Right lobe of liver (tissue), 6 donors: ENCODE measurements at regions not wholly inside any gene's neighbourhood (a gene's known extent, or its start where the extent isn't known, plus 50 kb on each side); places are given as distances from the start of the nearest gene placed in this dataset.
"Not testable (repeated sequence)": the region's sequence is repeated elsewhere in the genome, so short reads cannot be mapped to it uniquely, and the experiment has no call there.

Experiments used
- ATAC-seq, 4 donors: fragments of 200-7000 bp; cut with Tn5 transposase; one replicate each; pipeline ENCODE4 v1.9.1; 2020; ENCODE audit warnings: mild to moderate bottlenecking in 4 of 4, moderate library complexity in 4 of 4
- DNase-seq, 3 donors: peaks; one replicate each; pipeline ENCODE4 v3.0.0-alpha.2; 2020
- H3K27ac ChIP-seq, 3 donors: fragments of 200-600 bp; one replicate each; pipeline ENCODE4 v1.8.0; 2022
- H3K27me3 ChIP-seq, 2 donors: fragments of 200-600 bp; one replicate each; pipeline ENCODE4 v1.8.0; 2022
- H3K36me3 ChIP-seq, 4 donors: fragments of 200-600 bp; sonication (generic) in 1 of 4; one replicate each; pipeline versions ENCODE4 v1.5.1 to v1.8.0; 2017 to 2022; ENCODE audit warnings: control low read depth in 1 of 4
- H3K4me1 ChIP-seq, 4 donors: fragments of 200-600 bp; sonication (generic) in 1 of 4; one replicate each; pipeline versions ENCODE4 v1.5.1 to v1.8.0; 2017 to 2022; ENCODE audit warnings: control low read depth in 1 of 4
- H3K4me3 ChIP-seq, 3 donors: fragments of 200-600 bp; one replicate each; pipeline ENCODE4 v1.8.0; 2022
- H3K9me3 ChIP-seq, 4 donors: fragments of 200-600 bp; sonication (generic) in 1 of 4; one replicate each; pipeline versions ENCODE4 v1.5.1 to v1.8.0; 2017 to 2022; ENCODE audit warnings: control low read depth in 1 of 4
- POLR2A ChIP-seq: fragments of 450-650 bp; IDR thresholded peaks from one replicate; pipeline ENCODE4 v1.6.1; 2017; ENCODE audit warnings: antibody characterized with exemption, mild to moderate bottlenecking
- whole genome bisulfite sequencing: methylation state at CpG from one replicate; pipeline ENCODE4 v1.1.6; 2018; ENCODE audit warnings: low coverage, low lambda C conversion rate; ENCODE audit not compliant: insufficient coverage; ENCODE audit errors: missing lambda C conversion rate; 5-methylcytosine and 5-hydroxymethylcytosine counted together
- intact Hi-C, 2 donors: fragments of 100-400 bp; cut with DNase I; formaldehyde crosslinking; loops; one replicate each; pipeline versions ENCODE4 v1.11.2 to v1.14.1; 2022
- TF ChIP-seq, protein P1 (sequence below), 4 donors: fragments of 200-600 bp in 3 of 4; fragments of 450-650 bp in 1 of 4; IDR thresholded peaks; one replicate each; pipeline versions ENCODE4 v1.5.1 to v1.8.0; 2016 to 2022; ENCODE audit warnings: antibody characterized with exemption in 4 of 4, mild to moderate bottlenecking in 2 of 4
- donor health status: DM: no; HTN: yes; CAD: no.
- donor health status: DM: no; HTN: no; CAD: no.
- donor health status: DM: no; HTN: no; CAD: no.
- donor health status: DM: no; HTN: yes; CAD: no.
- donor health status: DM: no; HTN: yes; CAD: no.

DNA sequence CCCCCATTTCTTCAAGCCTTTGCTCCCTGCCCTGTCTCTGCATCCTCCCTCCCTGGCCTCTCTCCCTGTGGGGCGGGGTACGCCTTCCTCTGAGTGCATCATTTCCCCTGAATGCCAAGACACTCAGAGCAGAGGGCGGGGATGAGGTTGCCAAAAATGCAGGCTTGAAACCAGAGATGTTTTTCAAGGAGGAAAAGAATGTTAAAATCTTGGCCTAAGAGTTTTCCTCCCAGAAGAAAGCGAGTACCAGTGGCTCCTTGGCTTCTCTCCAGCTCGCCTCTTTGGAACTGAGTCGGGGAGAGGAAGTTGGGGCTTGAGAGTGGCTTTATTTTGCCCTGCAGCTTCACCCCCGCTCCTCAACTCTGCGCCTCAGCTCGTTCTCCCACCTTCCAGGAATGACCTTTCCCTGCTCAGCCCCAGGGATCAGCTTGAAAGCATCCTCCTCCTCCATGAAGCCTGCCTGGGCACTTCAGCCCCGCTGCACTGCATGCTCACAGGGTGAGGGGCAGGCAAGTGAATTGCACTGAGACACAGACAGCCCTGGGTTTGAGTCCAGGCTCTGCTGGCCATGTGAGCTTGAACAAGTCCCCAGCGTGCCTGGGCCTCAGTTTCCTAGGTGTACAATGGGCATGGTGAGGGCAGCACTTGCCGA lies 57.5 kb upstream of the SORCS2 start:
- Histone ChIP-seq H3K4me3 (no peak overlapping the region), H3K9me3 (no peaks in the 10 kb centered on the region), H3K4me1 (no peaks in the 10 kb centered on the region), H3K36me3 (no peaks in the 10 kb centered on the region), H3K27ac (no peak overlapping the region), H3K27me3 (no peaks in the 10 kb centered on the region)
- no peak for TF ChIP-seq POLR2A
- TF ChIP-seq, protein P1, sequence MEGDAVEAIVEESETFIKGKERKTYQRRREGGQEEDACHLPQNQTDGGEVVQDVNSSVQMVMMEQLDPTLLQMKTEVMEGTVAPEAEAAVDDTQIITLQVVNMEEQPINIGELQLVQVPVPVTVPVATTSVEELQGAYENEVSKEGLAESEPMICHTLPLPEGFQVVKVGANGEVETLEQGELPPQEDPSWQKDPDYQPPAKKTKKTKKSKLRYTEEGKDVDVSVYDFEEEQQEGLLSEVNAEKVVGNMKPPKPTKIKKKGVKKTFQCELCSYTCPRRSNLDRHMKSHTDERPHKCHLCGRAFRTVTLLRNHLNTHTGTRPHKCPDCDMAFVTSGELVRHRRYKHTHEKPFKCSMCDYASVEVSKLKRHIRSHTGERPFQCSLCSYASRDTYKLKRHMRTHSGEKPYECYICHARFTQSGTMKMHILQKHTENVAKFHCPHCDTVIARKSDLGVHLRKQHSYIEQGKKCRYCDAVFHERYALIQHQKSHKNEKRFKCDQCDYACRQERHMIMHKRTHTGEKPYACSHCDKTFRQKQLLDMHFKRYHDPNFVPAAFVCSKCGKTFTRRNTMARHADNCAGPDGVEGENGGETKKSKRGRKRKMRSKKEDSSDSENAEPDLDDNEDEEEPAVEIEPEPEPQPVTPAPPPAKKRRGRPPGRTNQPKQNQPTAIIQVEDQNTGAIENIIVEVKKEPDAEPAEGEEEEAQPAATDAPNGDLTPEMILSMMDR (IDR thresholded peaks at IDR 0.05): no peak
- WGBS: 67% methylated on average over 6 of the region's 12 CpGs
- intact Hi-C loops: no loop called here
- DNase-seq: no peak
- no peak for ATAC-seq

DNA sequence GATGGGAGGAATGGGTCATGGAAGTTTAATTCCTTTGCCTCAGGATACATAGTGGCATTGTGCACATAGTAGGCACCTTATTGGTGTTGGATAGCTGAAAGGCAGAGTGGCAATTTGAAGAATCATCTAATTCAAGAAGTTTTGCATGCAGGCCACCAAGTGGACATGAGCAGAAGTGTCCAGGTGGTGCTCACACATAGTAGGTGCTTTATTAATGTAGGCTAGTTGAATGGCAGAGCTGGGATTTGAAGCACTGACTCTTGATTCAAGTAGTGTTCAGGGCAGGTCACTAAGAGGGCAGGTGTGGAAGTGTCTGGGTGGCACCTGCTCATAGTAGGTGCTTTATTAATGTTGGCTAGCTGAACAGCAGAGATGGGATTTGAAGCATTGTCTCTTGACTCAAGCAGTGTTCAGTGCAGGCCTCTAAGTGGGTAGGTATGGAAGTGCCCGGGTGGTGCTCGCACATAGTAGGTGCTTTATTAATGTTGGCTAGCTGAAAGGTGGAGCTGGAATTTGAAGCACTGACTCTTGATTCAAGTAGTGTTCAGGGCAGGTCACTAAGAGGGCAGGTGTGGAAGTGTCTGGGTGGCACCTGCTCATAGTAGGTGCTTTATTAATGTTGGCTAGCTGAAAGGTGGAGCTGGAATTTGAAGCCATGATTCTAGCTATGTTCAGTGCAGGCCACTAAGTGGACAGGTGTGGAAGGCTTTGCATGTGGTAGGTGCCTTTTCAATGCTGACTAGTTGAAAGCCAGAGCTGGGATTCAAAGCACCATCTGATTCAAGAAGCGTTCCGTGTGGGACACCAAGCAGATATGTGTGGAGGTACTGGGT lies 58.3 kb upstream of the SORCS2 start:
- H3K27ac ChIP-seq, intact Hi-C loops, H3K9me3 ChIP-seq, DNase-seq, H3K36me3 ChIP-seq, H3K4me1 ChIP-seq, H3K4me3 ChIP-seq, H3K27me3 ChIP-seq, ATAC-seq: not testable (repeated sequence)
- 72% methylated on average over 2 of the region's 4 CpGs for WGBS

DNA sequence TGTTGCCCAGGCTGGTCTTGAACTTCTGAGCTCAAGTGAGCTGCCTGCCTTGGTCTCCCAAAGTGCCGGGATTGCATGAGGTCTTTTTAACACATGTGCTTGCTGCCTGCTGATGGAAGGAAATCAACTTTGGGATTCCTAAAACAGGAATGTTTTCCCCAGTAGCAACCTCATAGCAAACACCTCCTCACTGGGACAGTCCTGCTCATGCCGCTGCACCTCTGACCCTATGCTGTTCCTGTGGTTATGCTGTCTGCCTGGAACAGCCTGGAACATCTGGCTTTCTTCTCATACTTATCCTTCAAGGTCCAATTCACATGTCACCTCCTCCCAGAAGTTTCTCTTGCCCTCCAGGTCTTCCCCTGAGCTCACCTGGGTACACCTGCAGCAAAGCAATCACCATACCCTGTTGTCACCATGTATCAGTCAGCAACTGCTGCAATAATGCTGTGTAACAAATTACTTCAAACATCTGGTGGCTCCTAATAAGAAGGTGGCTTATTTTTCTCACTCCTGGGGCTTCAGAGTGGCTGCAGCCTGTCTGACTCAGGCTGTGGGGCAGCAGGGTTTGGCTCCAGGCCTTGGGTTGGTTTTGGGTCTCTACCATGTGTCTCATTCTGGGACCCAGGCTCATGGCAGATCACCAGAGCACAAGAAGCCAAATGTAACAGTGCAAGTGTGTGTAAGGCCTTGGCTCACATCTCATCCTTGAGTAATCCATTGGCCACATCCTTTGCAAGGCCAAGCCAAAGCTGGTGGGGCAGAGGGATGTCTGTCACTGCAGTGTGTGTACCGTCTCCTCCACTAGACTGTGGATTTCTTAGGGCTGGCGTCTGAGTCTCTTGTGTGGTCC lies 59.4 kb upstream of the SORCS2 start:
- intact Hi-C loops: no loop called here
- Histone ChIP-seq H3K36me3 (no peaks in the 10 kb centered on the region), H3K4me1 (no peaks in the 10 kb centered on the region), H3K4me3 (no peak overlapping the region), H3K27me3 (no peaks in the 10 kb centered on the region), H3K27ac (no peak overlapping the region), H3K9me3 (no peaks in the 10 kb centered on the region)
- TF ChIP-seq POLR2A: no peak
- TF ChIP-seq, protein P1 (IDR thresholded peaks at IDR 0.05): no peak
- no peak for ATAC-seq
- WGBS: 88% methylated on average over 1 of the region's 4 CpGs
- DNase-seq: no peak

DNA sequence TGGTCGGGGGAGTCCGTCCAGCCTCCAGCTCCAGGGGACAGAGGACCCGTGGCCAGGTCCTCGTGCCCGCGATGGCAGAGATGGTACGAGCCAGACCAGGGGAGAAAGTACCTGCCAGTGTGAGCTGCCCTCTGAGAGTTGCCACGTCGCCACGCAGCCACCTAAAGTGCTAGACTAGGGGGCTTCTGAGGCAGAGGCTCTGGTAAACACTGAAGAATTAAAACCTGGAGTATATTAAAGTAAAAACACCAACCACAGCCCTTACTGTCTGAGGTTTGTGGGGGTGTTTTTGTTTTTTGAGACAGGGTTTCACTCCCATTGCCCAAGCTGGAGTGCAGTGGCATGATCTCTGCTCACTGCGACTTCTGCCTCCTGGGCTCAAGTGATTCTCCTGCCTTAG lies 60.1 kb upstream of the SORCS2 start:
- Histone ChIP-seq H3K4me1 (no peaks in the 10 kb centered on the region), H3K36me3 (no peaks in the 10 kb centered on the region), H3K9me3 (no peaks in the 10 kb centered on the region), H3K4me3 (no peak overlapping the region), H3K27me3 (no peaks in the 10 kb centered on the region), H3K27ac (no peak overlapping the region)
- no peak for ATAC-seq
- WGBS: no CpG with 5 or more reads among the region's 11 CpGs
- no peak for DNase-seq
- no peak for TF ChIP-seq POLR2A
- TF ChIP-seq, protein P1 (IDR thresholded peaks at IDR 0.05): no peak
- intact Hi-C loops: no loop called here
